ENCODE measurements at regions not wholly inside any gene's neighbourhood (a gene's known extent, or its start where the extent isn't known, plus 50 kb on each side); places are given as distances from the start of the nearest gene placed in this dataset.

GRCh38 chr20:51131811-51132210 is 108.9 kb upstream of the KCNG1 start:
- Mint-ChIP-seq H3K27me3 (peaks cover 1% of the 10 kb centered on the region), H3K27ac (no peak overlapping the region), H3K4me3 (no peak overlapping the region), H3K9me3 (ENCODE audit: insufficient read depth) (no peaks in the 10 kb centered on the region), H3K4me1 (peaks cover 39% of the 10 kb centered on the region)
- TF ChIP-seq EZH2 (IDR thresholded peaks at IDR 0.05; ENCODE audit: borderline replicate concordance, insufficient read depth, low read depth, low read length, poor library complexity, severe bottlenecking) = no peak
- TF ChIP-seq, protein P1, sequence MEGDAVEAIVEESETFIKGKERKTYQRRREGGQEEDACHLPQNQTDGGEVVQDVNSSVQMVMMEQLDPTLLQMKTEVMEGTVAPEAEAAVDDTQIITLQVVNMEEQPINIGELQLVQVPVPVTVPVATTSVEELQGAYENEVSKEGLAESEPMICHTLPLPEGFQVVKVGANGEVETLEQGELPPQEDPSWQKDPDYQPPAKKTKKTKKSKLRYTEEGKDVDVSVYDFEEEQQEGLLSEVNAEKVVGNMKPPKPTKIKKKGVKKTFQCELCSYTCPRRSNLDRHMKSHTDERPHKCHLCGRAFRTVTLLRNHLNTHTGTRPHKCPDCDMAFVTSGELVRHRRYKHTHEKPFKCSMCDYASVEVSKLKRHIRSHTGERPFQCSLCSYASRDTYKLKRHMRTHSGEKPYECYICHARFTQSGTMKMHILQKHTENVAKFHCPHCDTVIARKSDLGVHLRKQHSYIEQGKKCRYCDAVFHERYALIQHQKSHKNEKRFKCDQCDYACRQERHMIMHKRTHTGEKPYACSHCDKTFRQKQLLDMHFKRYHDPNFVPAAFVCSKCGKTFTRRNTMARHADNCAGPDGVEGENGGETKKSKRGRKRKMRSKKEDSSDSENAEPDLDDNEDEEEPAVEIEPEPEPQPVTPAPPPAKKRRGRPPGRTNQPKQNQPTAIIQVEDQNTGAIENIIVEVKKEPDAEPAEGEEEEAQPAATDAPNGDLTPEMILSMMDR (IDR thresholded peaks at IDR 0.05) = no peak
- peaks cover 58 to 66% of the 10 kb centered on the region in 2 donors for H3K4me1 ChIP-seq (ENCODE audit: control insufficient read depth in 2 of 2, insufficient read depth in 2 of 2, low read length in 2 of 2)
- no peaks in the 10 kb centered on the region for H3K9me3 ChIP-seq (ENCODE audit: control extremely low read depth in 1 of 3, control insufficient read depth in 2 of 3, insufficient read depth in 1 of 3, low read length in 2 of 3)
- H3K36me3 ChIP-seq (replicated peaks in 1 of 2; ENCODE audit: control extremely low read depth in 1 of 2, control insufficient read depth in 1 of 2, extremely low read depth in 1 of 2, insufficient read depth in 2 of 2, low read length in 1 of 2) = no peaks in the 10 kb centered on the region
- H3K27ac ChIP-seq (ENCODE audit: low read length in 2 of 2) = no peak overlapping the region
- no peak overlapping the region for H2AFZ ChIP-seq (ENCODE audit: insufficient read depth, low read depth, low read length, poor library complexity, severe bottlenecking)
- peak overlapping the region; percentile 33 for H3K4me2 ChIP-seq (replicated peaks; ENCODE audit: low read depth, low read length, poor library complexity, severe bottlenecking)
- no peaks in the 10 kb centered on the region for H3K79me2 ChIP-seq (ENCODE audit: control insufficient read depth, insufficient read depth, low read length)
- no peak for DNase-seq
- ChIA-PET POLR2A (no interaction called here), CTCF (no interaction called here)
- intact Hi-C loops (cut with micrococcal nuclease) = no loop called here
- WGBS (ENCODE audit: insufficient coverage) = no CpG with 5 or more reads among the region's 1 CpG
- no peak overlapping the region for H3K4me3 ChIP-seq (ENCODE audit: control extremely low read depth in 1 of 5, extremely low read depth in 1 of 5, insufficient read depth in 1 of 5, low read depth in 2 of 5, low read length in 4 of 5)
- H4K20me1 ChIP-seq (ENCODE audit: control insufficient read depth, insufficient read depth, low read length, poor library complexity, severe bottlenecking) = no peaks in the 10 kb centered on the region
- no peak for ATAC-seq (ENCODE audit: low read depth)
- H3K9ac ChIP-seq (ENCODE audit: low read length) = no peak overlapping the region
- peaks cover 0 to 5% (median 2%) of the 10 kb centered on the region in 4 experiments for H3K27me3 ChIP-seq (replicated peaks in 1 of 4; ENCODE audit: control extremely low read depth in 1 of 4, control insufficient read depth in 3 of 4, insufficient read depth in 4 of 4, low read length in 3 of 4)

- TF ChIP-seq, protein P1 (IDR thresholded peaks at IDR 0.05) = no peak
- no peak for TF ChIP-seq EZH2 (IDR thresholded peaks at IDR 0.05; ENCODE audit: borderline replicate concordance, insufficient read depth, low read depth, low read length, poor library complexity, severe bottlenecking)
- peak; percentile 27 for DNase-seq
- peak overlapping the region; percentile 20 for H2AFZ ChIP-seq (ENCODE audit: insufficient read depth, low read depth, low read length, poor library complexity, severe bottlenecking)
- H3K9ac ChIP-seq (ENCODE audit: low read length) = peak overlapping the region; percentile 4
- Mint-ChIP-seq H3K4me1 (peaks cover 36% of the 10 kb centered on the region), H3K9me3 (ENCODE audit: insufficient read depth) (no peaks in the 10 kb centered on the region), H3K27me3 (peaks cover 8% of the 10 kb centered on the region), H3K27ac (peak overlapping the region; percentile 69), H3K4me3 (peak overlapping the region; percentile 56)
- no peaks in the 10 kb centered on the region for H4K20me1 ChIP-seq (ENCODE audit: control insufficient read depth, insufficient read depth, low read length, poor library complexity, severe bottlenecking)
- H3K79me2 ChIP-seq (ENCODE audit: control insufficient read depth, insufficient read depth, low read length) = no peaks in the 10 kb centered on the region
- no peaks in the 10 kb centered on the region for H3K36me3 ChIP-seq (replicated peaks in 1 of 2; ENCODE audit: control extremely low read depth in 1 of 2, control insufficient read depth in 1 of 2, extremely low read depth in 1 of 2, insufficient read depth in 2 of 2, low read length in 1 of 2)
- POLR2A ChIA-PET = no interaction called here
- no peaks in the 10 kb centered on the region for H3K9me3 ChIP-seq (ENCODE audit: control extremely low read depth in 1 of 3, control insufficient read depth in 2 of 3, insufficient read depth in 1 of 3, low read length in 2 of 3)
- intact Hi-C loops (cut with micrococcal nuclease) = no loop called here
- peaks cover 0 to 5% (median 2%) of the 10 kb centered on the region in 4 experiments for H3K27me3 ChIP-seq (replicated peaks in 1 of 4; ENCODE audit: control extremely low read depth in 1 of 4, control insufficient read depth in 3 of 4, insufficient read depth in 4 of 4, low read length in 3 of 4)
- CTCF ChIA-PET = interaction anchor here (0.7 to 0.8 kb wide), 2 partner anchors 137 to 179 kb away, joined by 3 read pairs; no protein-coding TSS in a partner anchor
- peak overlapping the region in 1 of 5 experiments; percentile 29 for H3K4me3 ChIP-seq (ENCODE audit: control extremely low read depth in 1 of 5, extremely low read depth in 1 of 5, insufficient read depth in 1 of 5, low read depth in 2 of 5, low read length in 4 of 5)
- peak overlapping the region; percentile 35 to 41 for H3K27ac ChIP-seq (ENCODE audit: low read length in 2 of 2)
- peak overlapping the region; percentile 44 for H3K4me2 ChIP-seq (replicated peaks; ENCODE audit: low read depth, low read length, poor library complexity, severe bottlenecking)
- 33% methylated on average over 7 of the region's 7 CpGs for WGBS (ENCODE audit: insufficient coverage)
- ATAC-seq (ENCODE audit: low read depth) = peak; percentile 56
- H3K4me1 ChIP-seq (ENCODE audit: control insufficient read depth in 2 of 2, insufficient read depth in 2 of 2, low read length in 2 of 2) = peaks cover 54 to 57% of the 10 kb centered on the region in 2 donors
Measured at GRCh38 chr20:51129147-51129776, 106.4 kb upstream of the KCNG1 start.
